H1 (cell line): ENCODE measurements at regions not wholly inside any gene's neighbourhood (a gene's known extent, or its start where the extent isn't known, plus 50 kb on each side); places are given as distances from the start of the nearest gene placed in this dataset.
"Not testable (repeated sequence)": the region's sequence is repeated elsewhere in the genome, so short reads cannot be mapped to it uniquely, and the experiment has no call there.

ENCODE experiments used
- CEBPB ChIP-seq: IDR thresholded peaks from 2 replicates; pipeline ENCODE4 v1.6.1; 2012; ENCODE audit warnings: low read depth, low read length
- CHD1 ChIP-seq: IDR thresholded peaks from 2 replicates; pipeline ENCODE4 v1.6.1; 2012; ENCODE audit warnings: low read depth, low read length, improper control_type of control experiment
- CTBP2 ChIP-seq: IDR thresholded peaks from 2 replicates; pipeline ENCODE4 v1.7.0; 2011; ENCODE audit warnings: borderline replicate concordance, mild to moderate bottlenecking, moderate library complexity, mixed read lengths, low read length; ENCODE audit not compliant: insufficient read depth, insufficient read length
- KDM4A ChIP-seq: IDR thresholded peaks from one replicate; pipeline ENCODE4 v1.7.1; 2012; ENCODE audit warnings: low read depth, mild to moderate bottlenecking, moderate library complexity, low read length, inconsistent platforms; ENCODE audit not compliant: severe bottlenecking
- NRF1 ChIP-seq: IDR thresholded peaks from 2 replicates; pipeline ENCODE4 v1.6.1; 2011; ENCODE audit warnings: mild to moderate bottlenecking, low read depth, low read length, improper control_type of control experiment
- POLR2A ChIP-seq, 2 experiments: IDR thresholded peaks; 1 replicate in 1 of 2; 2 replicates in 1 of 2; pipeline ENCODE4 v1.6.1; 2011; ENCODE audit warnings: low read depth in 2 of 2, low read length in 2 of 2, mild to moderate bottlenecking in 2 of 2; ENCODE audit errors: control extremely low read depth in 1 of 2
- RAD21 ChIP-seq, 2 experiments: IDR thresholded peaks in 1 of 2; conservative IDR thresholded peaks in 1 of 2; 2 replicates each; pipeline ENCODE4 v1.6.1; 2011; ENCODE audit warnings: low read depth in 2 of 2, low read length in 2 of 2, improper control_type of control experiment in 1 of 2, inconsistent platforms in 1 of 2, mild to moderate bottlenecking in 1 of 2, moderate library complexity in 1 of 2
- RXRA ChIP-seq: IDR thresholded peaks from 2 replicates; pipeline ENCODE4 v1.6.1; 2011; ENCODE audit warnings: low read depth, mild to moderate bottlenecking, low read length, moderate library complexity; ENCODE audit not compliant: insufficient read depth
- SP1 ChIP-seq: IDR thresholded peaks from 2 replicates; pipeline ENCODE4 v1.6.1; 2011; ENCODE audit warnings: low read depth, low read length
- ZNF274 ChIP-seq: IDR thresholded peaks from 2 replicates; pipeline ENCODE4 v1.7.0; 2012; ENCODE audit warnings: low read length, borderline replicate concordance; ENCODE audit errors: extremely low read depth

DNA sequence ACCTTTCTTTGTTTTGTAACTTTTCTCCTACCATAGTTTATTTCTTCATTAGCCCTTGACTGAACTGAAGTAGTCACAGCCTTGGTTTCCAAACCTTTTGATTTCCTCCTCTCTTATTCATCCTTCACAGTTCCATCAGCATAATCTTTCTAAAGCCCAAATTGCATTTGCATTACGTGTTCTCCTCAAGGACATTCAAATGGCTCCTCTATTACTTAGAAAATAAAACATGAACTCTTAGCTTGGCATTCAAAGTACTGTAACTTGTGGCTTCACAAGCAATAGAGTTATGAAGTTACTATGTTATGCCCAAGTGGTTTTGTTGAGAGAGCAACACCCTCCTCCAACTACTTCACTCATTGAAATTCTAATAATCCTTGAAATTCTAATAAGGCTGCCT is 840.0 kb downstream of the TTLL7 start:
- TF ChIP-seq CHD1; RAD21 (IDR thresholded peaks at IDR 0.05 in 1 of 2, conservative IDR thresholded peaks at IDR 0.05 in 1 of 2; ENCODE audit: low read depth in 2 of 2, low read length in 2 of 2); CTBP2; ZNF274; NRF1; SP1; POLR2A (IDR thresholded peaks at IDR 0.05; ENCODE audit: control extremely low read depth in 1 of 2, low read depth in 2 of 2, low read length in 2 of 2); KDM4A; CEBPB; RXRA: not testable (repeated sequence)
